GM21515 (cell line): ENCODE measurements at regions not wholly inside any gene's neighbourhood (a gene's known extent, or its start where the extent isn't known, plus 50 kb on each side); places are given as distances from the start of the nearest gene placed in this dataset.
"Not testable (repeated sequence)": the region's sequence is repeated elsewhere in the genome, so short reads cannot be mapped to it uniquely, and the experiment has no call there.

ENCODE experiments used
- ATAC-seq: cut with Tn5 transposase; IDR thresholded peaks from one replicate; pipeline ENCODE4 v1.9.1; 2021; ENCODE audit not compliant: unreplicated experiment

DNA sequence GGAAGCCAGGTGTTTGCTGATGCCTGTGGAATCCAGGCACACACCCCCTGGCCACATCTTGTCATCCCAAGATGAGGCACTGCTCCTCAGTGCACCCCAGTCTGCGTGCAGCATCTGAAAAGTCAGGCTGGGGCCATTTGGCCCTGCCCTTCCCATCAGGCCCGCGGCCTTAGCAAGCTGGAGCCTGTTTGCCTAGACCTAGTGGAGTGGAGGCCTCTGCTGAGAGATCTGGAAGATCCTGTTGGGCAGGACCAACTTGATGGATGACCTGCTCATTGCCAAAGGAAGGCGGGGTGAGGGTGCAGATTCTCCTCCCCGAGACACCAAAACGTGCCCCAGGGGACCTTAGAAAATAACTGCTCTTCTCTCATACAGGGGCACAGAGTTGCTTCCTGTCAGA is 220.2 kb downstream of the SHQ1 start:
- no peak for ATAC-seq

DNA sequence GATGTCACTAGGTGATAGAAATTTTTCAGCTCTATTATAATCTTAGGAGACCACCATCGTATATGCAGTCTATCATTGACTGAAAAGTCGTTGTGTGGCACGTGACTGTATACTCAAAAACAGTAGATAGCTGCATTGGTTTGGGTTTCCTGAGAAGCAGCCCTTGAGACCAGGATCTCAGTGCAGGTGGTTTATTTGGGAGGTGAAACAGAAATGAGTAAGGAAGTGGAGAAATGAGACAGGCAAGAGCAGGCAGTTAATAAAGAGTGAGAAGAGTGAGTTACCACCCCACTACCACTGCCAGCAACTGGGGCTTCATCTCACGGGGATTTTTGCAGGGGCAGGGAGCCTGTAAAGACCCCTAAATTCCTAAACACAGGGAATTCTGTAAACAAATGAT is 221.0 kb downstream of the SHQ1 start:
- ATAC-seq, result no peak

DNA sequence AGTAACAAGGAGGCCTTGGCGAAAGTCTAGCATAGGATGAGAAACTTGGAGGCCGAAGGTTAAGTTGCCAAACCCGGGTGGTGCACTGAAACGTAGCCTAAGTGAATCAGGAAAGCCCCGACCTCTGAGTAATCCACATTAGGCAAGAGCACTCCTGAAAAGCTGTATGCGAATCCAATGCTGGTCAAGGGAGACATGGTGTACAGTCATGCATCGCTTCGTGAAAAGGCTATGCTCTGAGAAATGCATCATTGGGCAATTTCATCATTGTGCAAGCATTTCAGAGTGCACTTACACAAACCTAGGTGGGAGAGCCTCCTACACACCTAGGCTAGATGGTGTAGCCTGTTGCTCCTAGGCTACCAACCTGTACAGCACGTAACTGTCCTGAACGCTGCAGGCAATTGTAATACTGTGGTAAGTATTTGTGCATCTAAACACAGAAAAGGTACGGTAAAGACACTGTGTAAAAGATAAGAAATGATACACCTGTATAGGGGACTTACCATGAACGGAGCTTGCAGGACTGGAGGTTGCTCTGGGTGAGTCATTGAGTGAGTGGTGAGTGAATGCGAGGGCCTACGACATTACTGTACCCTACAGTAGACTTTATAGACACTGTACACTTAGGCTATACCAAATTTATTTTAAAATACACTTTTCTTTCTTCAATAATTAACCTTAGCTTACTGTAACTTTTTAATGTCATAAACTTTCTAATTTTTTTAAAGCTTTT is 222.5 kb downstream of the SHQ1 start:
- ATAC-seq, result no peak

DNA sequence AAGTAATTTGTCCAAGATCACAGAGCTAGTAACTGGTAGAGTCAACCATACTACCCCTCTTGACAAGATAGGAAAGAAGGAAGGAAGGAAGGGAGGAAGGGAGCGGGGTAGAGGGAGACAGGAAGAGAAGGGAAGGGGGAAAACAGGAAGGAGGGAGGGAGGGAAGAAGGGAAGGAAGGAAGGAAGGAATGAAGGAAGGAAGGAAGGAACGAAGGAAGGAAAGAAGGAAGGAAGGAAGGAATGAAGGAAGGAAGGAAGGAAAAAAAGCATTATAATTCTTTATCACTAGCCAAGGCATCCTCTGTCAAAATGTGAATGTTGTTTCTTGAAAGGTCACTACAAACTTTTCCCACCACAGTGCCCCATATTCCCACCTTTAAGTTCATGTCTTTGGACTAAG is 223.6 kb downstream of the SHQ1 start:
- no peak for ATAC-seq

DNA sequence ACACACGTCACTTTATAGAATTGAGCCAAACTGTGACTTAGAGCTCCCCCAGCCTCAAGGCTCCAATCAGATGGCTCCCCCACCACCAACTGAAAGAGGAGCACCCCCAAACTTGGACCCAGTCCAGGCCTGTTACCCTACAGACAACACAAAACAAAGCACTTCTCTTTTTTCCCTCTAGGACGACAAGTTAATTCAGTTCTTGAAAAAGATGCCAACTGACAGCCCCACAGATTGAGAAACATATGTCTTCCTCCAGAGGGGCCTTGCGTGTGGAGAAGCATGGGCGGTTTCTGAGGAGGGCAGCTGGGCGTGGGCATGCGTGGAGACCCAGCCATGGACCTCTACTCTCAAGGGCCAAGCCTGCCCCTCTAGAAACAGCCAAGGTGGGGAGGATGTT is 229.5 kb downstream of the SHQ1 start:
- ATAC-seq, result no peak

GRCh38 chr3:72617424-72618024 is 230.7 kb downstream of the SHQ1 start:
- no peak for ATAC-seq

DNA sequence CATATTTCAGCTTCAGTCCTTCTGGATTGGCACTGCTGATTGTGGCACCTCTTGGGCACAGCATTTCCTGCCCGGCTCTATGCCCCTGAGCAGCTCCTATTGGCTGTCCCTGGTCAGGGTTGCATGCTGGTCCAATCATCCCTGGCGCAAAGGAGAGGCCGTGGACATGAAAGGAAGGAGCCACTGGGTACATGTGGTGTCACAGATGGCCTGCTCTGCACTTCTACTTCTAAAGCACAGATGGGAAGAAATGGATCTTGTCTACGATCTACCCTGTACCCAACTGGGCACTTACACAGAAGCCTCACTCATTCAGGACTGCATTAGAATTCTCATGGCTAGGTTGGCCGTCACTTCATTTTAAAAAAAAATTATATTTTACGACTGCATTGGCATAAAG is 232.5 kb downstream of the SHQ1 start:
- no peak for ATAC-seq

GRCh38 chr3:72615182-72615581 is 233.1 kb downstream of the SHQ1 start:
- no peak for ATAC-seq

DNA sequence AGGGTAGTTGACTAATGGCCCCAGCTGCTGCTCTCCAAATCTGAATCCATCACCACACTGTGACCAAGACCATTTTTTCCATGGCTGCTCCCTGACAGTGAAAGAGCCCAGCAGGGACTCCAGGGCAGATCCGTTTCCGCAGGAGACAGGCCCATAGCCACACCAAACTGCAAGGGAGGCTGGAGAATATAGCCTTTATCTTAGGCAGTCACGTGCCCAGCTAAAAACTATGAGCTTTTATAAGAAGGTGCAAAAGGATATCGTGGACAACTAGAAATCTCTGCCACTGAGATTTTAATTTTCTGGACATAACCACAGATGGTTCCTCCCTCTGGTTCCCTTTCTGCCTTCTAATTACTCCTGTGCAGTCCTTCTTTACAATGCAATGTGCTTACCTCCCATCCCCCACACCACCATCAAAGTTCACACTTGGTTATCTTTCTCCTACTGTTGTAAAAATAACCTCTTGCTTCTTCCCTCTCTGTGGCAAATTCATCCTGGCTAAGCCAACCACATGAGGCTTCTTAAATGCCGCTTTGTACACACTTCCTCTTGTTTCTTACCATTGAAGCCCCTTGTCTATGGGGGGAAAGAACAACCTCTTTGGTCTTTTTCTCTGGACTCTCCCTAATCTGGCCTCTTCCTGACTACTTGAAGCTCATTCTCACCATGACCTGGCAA is 233.7 kb downstream of the SHQ1 start:
- ATAC-seq, result no peak

- ATAC-seq, result no peak
These were observed 234.4 kb downstream of the SHQ1 start for GRCh38 chr3:72613871-72614270.

DNA sequence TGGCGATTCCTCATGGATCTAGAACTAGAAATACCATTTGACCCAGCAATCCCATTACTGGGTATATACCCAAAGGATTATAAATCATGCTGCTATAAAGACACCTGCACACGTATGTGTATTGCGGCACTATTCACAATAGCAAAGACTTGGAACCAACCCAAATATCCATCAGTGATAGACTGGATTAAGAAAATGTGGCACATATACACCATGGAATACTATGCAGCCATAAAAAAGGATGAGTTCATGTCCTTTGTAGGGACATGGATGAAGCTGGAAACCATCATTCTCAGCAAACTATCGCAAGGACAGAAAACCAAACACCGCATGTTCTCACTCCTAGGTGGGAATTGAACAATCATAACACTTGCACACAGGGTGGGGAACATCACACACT is 239.1 kb downstream of the SHQ1 start:
- not testable (repeated sequence) for ATAC-seq

DNA sequence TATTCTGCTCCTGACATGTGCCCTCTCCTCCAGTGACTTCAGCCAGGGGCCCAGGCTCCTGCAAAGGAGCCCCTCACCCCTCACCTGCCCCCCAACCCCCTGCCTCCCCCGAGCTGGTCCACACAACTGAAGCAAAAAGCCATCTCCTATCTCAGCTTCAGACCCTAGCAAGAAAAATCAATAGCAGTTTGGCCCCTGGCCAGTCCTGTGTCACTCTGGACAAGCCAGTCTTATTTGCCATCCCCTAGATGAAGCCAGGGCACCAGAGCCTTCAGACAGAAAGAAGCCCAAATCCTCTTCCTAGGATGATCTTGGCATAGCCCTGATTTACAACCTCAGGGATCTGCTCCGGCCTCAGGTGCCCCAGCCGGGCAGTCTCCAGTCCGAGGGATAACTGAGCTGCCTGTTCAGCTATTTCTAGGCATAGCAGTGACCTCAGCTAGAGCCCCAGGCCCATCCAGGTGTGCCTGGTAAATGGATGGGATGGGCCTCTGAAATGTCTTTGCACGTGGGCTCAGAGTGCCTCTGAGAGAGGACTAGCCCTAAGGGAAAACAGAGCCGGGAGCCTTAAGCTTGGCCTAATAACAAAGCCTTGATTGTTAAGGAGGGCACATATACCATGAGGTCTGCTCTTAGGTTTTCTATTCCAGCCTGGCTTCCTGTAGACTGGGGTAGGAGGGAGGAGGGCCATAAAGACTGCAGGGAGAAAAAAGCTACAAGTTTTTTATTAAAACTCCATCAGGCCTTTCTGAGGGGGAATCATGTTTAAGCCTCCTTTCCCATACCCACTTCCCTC is 242.0 kb downstream of the SHQ1 start:
- no peak for ATAC-seq

- ATAC-seq, result no peak
These were observed 243.9 kb downstream of the SHQ1 start for GRCh38 chr3:72604328-72604727.

DNA sequence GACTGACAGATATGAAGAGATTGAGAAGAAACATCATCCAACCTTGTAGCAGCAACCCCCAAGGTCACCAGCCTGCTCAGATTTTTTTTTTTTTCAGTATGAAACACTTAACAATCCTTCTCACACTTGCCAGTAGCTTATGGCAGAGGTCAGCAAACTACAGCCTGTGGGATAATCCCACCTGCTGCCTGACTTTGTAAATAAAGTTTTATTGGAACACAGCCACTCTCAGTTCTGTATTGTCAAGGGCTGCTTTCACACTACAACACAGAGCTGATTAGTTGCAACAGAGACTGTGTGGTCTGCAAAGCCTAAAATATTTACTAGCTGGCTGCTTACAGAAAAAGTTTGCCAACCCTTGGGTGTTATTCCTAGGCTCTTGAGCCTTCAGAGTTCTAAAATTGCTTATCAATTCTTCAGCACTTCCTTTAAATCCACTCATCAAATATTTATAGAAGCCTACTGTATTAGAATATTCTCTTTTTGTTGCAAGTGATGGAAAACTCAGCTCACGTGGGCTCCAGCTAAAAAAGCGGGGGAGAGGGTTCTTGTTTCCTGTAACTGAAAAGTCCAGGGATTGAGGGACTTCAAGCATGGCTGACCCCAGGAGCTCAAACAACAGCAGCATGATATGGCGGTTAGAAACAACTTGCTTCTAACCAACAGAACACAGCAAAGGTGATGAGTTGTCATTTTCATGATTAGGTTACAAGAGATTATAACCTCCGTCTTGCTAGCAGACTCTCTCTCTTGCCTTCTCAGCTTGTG is 246.1 kb downstream of the SHQ1 start:
- no peak for ATAC-seq

- ATAC-seq, result no peak
These were observed 247.2 kb downstream of the SHQ1 start for GRCh38 chr3:72601060-72601459.

DNA sequence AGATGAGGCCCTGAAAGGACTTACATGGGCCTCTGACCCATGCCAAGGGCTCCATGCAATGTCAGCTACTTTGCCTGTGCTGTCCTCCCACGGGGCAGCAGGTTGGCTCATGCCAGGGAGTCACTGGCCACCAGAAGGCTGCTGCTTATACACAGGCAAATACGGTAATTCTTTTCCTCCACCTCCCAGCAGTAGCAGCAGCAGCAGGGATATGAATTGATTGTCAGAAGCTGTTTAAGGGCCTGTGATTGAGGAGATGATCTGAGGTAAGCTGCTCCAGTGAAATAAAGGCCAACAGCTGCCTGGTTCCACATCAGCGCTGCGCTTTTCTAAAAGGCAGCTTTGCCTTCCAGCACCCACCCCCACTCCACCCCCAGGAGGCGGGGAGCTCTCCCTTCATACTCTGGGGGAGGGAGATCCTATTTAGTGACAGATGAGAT is 250.5 kb downstream of the SHQ1 start:
- no peak for ATAC-seq

DNA sequence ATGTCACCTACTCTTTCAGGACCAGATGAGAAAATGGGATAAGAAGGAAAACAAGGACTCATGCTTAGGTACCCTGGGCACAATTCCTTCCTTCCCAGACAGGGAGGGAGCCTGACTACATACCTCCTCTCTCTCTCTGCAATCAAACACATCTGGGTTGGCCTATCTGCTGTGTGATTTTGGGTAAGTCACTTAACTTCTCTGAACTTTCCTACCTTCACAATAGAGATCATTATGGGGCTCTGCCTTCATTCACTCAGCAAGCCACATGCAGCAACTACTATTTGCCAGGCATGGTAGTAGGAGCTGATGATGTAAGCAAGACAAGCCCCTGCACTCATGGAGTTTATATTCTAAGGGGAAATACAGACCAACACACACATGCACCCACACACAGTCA is 251.2 kb downstream of the SHQ1 start:
- ATAC-seq, result no peak

DNA sequence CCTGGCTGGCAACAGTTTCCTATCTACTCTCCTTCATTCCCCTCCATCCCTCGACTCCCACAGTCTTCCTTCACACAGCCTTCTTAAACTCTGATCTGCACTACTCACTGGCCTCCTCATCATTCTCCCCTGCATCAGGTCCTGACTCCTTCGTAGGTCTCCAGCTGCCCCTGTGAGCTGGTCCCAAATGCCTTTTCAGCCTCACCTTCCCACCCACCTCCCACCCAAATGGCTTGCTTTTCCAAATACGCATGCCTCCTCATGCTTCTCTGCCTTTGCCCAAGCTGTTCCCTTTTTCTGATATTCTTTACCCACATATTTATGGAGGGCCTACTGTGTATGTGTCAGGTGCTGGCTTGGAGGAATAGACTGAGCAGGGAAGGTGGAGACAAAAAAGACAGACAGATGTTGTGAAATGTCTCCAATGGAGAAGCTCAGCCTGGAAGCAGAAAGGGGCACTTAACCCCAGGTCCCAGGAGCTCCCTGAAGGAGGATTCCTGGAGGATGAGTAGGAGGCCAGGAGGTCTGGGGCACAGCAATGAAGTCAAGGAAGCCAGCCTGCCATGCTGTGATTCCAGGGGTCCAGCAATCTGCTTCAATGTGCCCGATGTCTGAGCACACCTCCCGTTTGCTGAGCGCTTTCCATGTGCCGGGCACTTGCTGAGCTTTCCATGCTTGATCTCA is 252.2 kb downstream of the SHQ1 start:
- no peak for ATAC-seq

DNA sequence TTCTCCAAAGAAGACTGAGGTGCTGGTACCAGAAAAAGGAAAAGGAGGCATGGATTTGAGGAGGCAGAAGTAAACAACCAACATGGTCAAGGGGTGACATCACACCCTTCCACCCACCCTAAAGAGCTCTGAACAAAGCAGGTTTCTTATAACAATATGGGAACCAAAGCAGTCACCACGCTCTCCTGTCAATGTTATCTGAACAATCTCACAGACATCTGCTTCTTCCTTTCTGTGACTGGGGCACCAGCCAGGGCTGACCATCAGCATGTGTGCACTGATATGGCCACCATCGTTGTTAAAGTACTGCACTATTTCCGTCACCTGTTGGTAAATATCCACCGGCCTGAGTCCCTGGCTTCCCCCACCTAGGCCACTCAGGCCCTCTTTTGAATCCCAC is 252.9 kb downstream of the SHQ1 start:
- ATAC-seq, result no peak

DNA sequence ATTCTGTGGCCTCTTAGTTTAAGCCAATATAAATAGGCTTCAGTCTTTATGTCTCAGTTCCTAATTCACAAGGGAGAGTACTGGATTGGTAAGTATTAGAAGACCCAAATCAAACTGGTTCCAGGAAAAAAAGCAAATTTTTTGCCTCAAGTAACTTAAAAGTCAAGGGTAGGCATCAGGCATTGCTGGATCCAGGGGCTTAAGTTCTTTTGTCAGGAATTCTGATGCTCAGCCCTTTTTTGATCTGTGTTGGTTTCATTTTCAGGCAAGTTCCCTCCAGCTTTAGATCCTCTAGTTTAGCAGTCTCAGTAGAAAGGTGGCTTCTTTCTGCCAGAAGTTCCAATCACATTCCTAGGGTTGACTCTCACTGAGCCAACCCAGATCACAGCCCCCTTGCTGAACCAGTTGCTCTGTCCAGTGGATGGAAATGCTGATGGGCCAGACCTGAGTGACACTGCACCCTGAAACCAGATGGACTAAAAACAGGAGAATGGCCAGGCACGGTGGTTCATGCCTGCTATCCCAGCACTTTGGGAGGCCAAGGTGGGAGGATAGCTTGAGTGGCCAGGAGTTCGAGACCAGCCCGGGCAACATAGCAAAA is 253.5 kb downstream of the SHQ1 start:
- ATAC-seq, result no peak
